Astrocyte of the spinal cord (primary cell): ENCODE measurements at regions not wholly inside any gene's neighbourhood (a gene's known extent, or its start where the extent isn't known, plus 50 kb on each side); places are given as distances from the start of the nearest gene placed in this dataset.

Experiments
- DNase-seq: peaks from one replicate; pipeline ENCODE4 v3.0.0; 2011; ENCODE audit warnings: low read depth, low spot score
- H3K4me3 ChIP-seq: 2 replicates; pipeline ENCODE4 v1.5.1; 2011; ENCODE audit warnings: low read depth, mild to moderate bottlenecking, low read length, moderate library complexity
- in situ Hi-C: cut with HindIII; loops from 2 replicates; pipeline ENCODE4 v1.10.0; 2017; ENCODE audit warnings: low sequenced_read_pairs
- TF ChIP-seq, protein P1 (sequence below): IDR thresholded peaks from 2 replicates; pipeline ENCODE4 v1.5.1; 2012; ENCODE audit warnings: low read depth, mild to moderate bottlenecking, low read length, inconsistent platforms

- H3K4me3 ChIP-seq: no peak overlapping the region
These were observed 167.8 kb downstream of the QRSL1 start for GRCh38 chr6:106797186-106797585.

DNA sequence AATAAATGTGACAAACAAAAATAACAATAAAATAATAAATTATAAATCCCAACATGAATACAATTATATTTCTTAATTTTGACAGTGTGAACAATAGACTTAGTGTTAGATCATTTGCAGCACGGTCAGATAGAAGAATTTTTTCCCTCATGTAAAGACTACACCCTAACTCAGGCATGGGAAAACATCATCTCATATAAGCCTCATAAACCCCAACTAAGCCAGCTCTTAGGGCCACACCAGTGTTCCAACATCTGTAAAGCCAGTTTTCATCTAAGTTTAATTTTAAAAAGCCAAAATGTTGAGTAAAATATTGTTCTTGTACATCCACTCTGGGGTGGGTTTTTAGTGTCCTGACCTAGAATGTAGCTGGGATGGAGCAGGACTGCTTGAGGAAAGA, 167.4 kb downstream of the QRSL1 start:
- TF ChIP-seq, protein P1, sequence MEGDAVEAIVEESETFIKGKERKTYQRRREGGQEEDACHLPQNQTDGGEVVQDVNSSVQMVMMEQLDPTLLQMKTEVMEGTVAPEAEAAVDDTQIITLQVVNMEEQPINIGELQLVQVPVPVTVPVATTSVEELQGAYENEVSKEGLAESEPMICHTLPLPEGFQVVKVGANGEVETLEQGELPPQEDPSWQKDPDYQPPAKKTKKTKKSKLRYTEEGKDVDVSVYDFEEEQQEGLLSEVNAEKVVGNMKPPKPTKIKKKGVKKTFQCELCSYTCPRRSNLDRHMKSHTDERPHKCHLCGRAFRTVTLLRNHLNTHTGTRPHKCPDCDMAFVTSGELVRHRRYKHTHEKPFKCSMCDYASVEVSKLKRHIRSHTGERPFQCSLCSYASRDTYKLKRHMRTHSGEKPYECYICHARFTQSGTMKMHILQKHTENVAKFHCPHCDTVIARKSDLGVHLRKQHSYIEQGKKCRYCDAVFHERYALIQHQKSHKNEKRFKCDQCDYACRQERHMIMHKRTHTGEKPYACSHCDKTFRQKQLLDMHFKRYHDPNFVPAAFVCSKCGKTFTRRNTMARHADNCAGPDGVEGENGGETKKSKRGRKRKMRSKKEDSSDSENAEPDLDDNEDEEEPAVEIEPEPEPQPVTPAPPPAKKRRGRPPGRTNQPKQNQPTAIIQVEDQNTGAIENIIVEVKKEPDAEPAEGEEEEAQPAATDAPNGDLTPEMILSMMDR: no peak
- no peak overlapping the region for H3K4me3 ChIP-seq
- no peak for DNase-seq
- in situ Hi-C loops: no loop called here

More at GRCh38 chr6:106797186-106797585, 167.8 kb downstream of the QRSL1 start:
- in situ Hi-C loops: no loop called here
- DNase-seq: no peak
- TF ChIP-seq, protein P1: no peak

DNA sequence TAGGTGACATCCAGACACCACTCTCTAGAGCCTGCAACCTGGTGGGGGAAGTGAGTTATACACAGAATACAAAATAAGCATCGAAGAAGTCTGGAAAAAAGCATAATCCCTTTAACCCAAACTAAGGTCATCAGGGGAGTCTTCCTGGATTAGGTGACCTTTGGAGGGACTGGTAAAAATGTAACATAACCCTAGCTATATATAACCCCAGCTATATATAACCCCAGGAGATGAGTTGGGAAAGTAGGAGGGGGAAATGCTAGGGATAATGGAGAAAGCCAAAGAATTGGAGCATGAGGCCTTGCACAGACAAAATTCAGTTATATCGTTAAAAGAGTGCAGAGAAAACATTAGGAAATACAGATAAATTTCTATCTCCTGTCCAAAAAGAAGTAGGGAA, 164.8 kb downstream of the QRSL1 start:
- in situ Hi-C loops: no loop called here

GRCh38 chr6:106792536-106793236, 163.3 kb downstream of the QRSL1 start:
- TF ChIP-seq, protein P1: no peak
- in situ Hi-C loops: no loop called here
- no peak overlapping the region for H3K4me3 ChIP-seq
- DNase-seq: no peak

More for the DNA sequence above, 164.8 kb downstream of the QRSL1 start:
- no peak overlapping the region for H3K4me3 ChIP-seq
- TF ChIP-seq, protein P1: no peak
- DNase-seq: no peak

DNA sequence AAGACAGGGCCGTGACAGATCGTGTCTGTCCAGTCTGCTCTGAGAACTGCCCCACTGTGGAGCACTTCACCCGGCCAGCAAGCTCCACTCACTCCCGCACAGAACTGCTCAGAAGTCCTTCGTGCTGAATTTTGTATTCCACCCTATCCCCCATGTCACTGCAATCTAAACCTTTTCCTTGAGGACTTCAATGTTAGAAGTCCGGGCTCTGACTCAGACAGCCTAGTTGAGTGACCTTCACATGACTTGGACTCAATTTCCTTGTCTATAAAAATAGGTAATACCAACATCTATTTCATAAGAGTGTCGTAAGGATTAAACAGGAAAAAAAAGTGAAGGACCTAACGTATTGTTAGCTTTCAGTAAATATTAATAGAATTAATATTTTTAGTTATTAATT, 161.6 kb downstream of the QRSL1 start:
- TF ChIP-seq, protein P1: no peak
- in situ Hi-C loops: no loop called here
- DNase-seq: no peak
- no peak overlapping the region for H3K4me3 ChIP-seq

- TF ChIP-seq, protein P1: no peak
- in situ Hi-C loops: no loop called here
- DNase-seq: no peak
- no peak overlapping the region for H3K4me3 ChIP-seq
These were observed 160.9 kb downstream of the QRSL1 start for GRCh38 chr6:106790149-106790770.
